ENCODE measurements at regions not wholly inside any gene's neighbourhood (a gene's known extent, or its start where the extent isn't known, plus 50 kb on each side); places are given as distances from the start of the nearest gene placed in this dataset.

DNA sequence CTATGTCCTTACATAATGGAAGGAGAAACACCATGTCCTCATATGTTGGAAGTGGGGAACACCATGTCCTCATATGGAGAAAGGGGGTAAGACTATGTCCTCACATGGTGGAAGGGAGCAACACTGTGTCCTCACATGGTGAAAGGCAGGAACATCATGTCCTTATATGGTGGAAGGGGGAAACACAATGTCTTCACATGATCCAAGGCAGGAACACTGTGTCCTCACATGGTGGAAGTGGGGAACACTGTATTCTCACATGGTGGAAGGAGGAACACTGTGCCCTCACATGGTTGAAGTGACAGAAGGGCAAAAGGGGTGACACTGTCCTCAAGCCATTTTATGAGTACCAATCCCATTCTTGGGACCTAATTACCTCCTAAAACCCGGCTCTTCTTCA is 146.3 kb upstream of the ETV3 start:
- Mint-ChIP-seq H3K27ac (no peak overlapping the region), H3K36me3 (ENCODE audit: low read depth) (no peaks in the 10 kb centered on the region), H3K4me3 (no peak overlapping the region), H3K4me1 (ENCODE audit: low read depth) (no peaks in the 10 kb centered on the region), H3K9me3 (no peaks in the 10 kb centered on the region), H3K27me3 (peaks cover 61% of the 10 kb centered on the region)
- Histone ChIP-seq H3K4me1 (ENCODE audit: insufficient read depth, low read length) (no peaks in the 10 kb centered on the region), H3K27ac (ENCODE audit: low read depth in 1 of 2, low read length in 2 of 2) (no peak overlapping the region), H3K9me3 (ENCODE audit: control insufficient read depth in 1 of 2, insufficient read depth in 1 of 2, low read length in 2 of 2) (no peaks in the 10 kb centered on the region), H3K36me3 (ENCODE audit: insufficient read depth, low read length) (no peaks in the 10 kb centered on the region), H3K27me3 (ENCODE audit: control insufficient read depth in 1 of 2, insufficient read depth in 2 of 2, low read length in 2 of 2) (peaks cover 13 to 27% of the 10 kb centered on the region in 2 experiments), H3K4me3 (ENCODE audit: low read length) (no peak overlapping the region)
- CTCF ChIA-PET, result no interaction called here
- TF ChIP-seq, protein P1, sequence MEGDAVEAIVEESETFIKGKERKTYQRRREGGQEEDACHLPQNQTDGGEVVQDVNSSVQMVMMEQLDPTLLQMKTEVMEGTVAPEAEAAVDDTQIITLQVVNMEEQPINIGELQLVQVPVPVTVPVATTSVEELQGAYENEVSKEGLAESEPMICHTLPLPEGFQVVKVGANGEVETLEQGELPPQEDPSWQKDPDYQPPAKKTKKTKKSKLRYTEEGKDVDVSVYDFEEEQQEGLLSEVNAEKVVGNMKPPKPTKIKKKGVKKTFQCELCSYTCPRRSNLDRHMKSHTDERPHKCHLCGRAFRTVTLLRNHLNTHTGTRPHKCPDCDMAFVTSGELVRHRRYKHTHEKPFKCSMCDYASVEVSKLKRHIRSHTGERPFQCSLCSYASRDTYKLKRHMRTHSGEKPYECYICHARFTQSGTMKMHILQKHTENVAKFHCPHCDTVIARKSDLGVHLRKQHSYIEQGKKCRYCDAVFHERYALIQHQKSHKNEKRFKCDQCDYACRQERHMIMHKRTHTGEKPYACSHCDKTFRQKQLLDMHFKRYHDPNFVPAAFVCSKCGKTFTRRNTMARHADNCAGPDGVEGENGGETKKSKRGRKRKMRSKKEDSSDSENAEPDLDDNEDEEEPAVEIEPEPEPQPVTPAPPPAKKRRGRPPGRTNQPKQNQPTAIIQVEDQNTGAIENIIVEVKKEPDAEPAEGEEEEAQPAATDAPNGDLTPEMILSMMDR (IDR thresholded peaks at IDR 0.05), result no peak
- intact Hi-C loops (cut with DNase I, micrococcal nuclease), result no loop called here
- ATAC-seq (ENCODE audit: poor library complexity) (no peak), DNase-seq (no peak)
- POLR2A ChIA-PET, result no interaction called here

- POLR2A ChIA-PET, result no interaction called here
- TF ChIP-seq, protein P1 (IDR thresholded peaks at IDR 0.05), result no peak
Measured at GRCh38 chr1:157279802-157280140, 141.6 kb upstream of the ETV3 start.

GRCh38 chr1:157279138-157279801 is 141.1 kb upstream of the ETV3 start:
- no peaks in the 10 kb centered on the region for H3K4me1 ChIP-seq (ENCODE audit: insufficient read depth, low read length)
- ChIA-PET POLR2A (no interaction called here), CTCF (no interaction called here)
- no peak overlapping the region for H3K27ac ChIP-seq (ENCODE audit: low read depth in 1 of 2, low read length in 2 of 2)
- H3K4me3 Mint-ChIP-seq, result no peak overlapping the region
- DNase-seq (no peak), ATAC-seq (ENCODE audit: poor library complexity) (no peak)
- no peak overlapping the region for H3K4me3 ChIP-seq (ENCODE audit: low read length)
- H3K4me1 Mint-ChIP-seq (ENCODE audit: low read depth), result no peaks in the 10 kb centered on the region
- no peaks in the 10 kb centered on the region for H3K9me3 Mint-ChIP-seq
- H3K27me3 ChIP-seq (ENCODE audit: control insufficient read depth in 1 of 2, insufficient read depth in 2 of 2, low read length in 2 of 2), result peaks cover 24 to 30% of the 10 kb centered on the region in 2 experiments
- no peaks in the 10 kb centered on the region for H3K9me3 ChIP-seq (ENCODE audit: control insufficient read depth in 1 of 2, insufficient read depth in 1 of 2, low read length in 2 of 2)
- H3K36me3 Mint-ChIP-seq (ENCODE audit: low read depth), result no peaks in the 10 kb centered on the region
- intact Hi-C loops (cut with DNase I, micrococcal nuclease), result no loop called here
- no peak overlapping the region for H3K27ac Mint-ChIP-seq
- TF ChIP-seq, protein P1 (IDR thresholded peaks at IDR 0.05), result no peak
- H3K36me3 ChIP-seq (ENCODE audit: insufficient read depth, low read length), result no peaks in the 10 kb centered on the region
- peaks cover 30% of the 10 kb centered on the region for H3K27me3 Mint-ChIP-seq

More at GRCh38 chr1:157279802-157280140, 141.6 kb upstream of the ETV3 start:
- no peak overlapping the region for H3K27ac Mint-ChIP-seq
- no peaks in the 10 kb centered on the region for H3K36me3 ChIP-seq (ENCODE audit: insufficient read depth, low read length)
- no peak for ATAC-seq (ENCODE audit: poor library complexity)
- no peak for DNase-seq
- CTCF ChIA-PET, result no interaction called here
- intact Hi-C loops (cut with DNase I, micrococcal nuclease), result no loop called here
- no peaks in the 10 kb centered on the region for H3K4me1 Mint-ChIP-seq (ENCODE audit: low read depth)
- H3K4me1 ChIP-seq (ENCODE audit: insufficient read depth, low read length), result no peaks in the 10 kb centered on the region
- no peak overlapping the region for H3K27ac ChIP-seq (ENCODE audit: low read depth in 1 of 2, low read length in 2 of 2)
- no peaks in the 10 kb centered on the region for H3K9me3 Mint-ChIP-seq
- H3K4me3 Mint-ChIP-seq, result no peak overlapping the region
- peaks cover 34% of the 10 kb centered on the region for H3K27me3 Mint-ChIP-seq
- no peaks in the 10 kb centered on the region for H3K9me3 ChIP-seq (ENCODE audit: control insufficient read depth in 1 of 2, insufficient read depth in 1 of 2, low read length in 2 of 2)
- H3K4me3 ChIP-seq (ENCODE audit: low read length), result no peak overlapping the region
- H3K27me3 ChIP-seq (ENCODE audit: control insufficient read depth in 1 of 2, insufficient read depth in 2 of 2, low read length in 2 of 2), result peaks cover 24 to 25% of the 10 kb centered on the region in 2 experiments
- H3K36me3 Mint-ChIP-seq (ENCODE audit: low read depth), result no peaks in the 10 kb centered on the region
